Pancreas (tissue), 10 donors: ENCODE measurements at regions not wholly inside any gene's neighbourhood (a gene's known extent, or its start where the extent isn't known, plus 50 kb on each side); places are given as distances from the start of the nearest gene placed in this dataset.

Experiments used
- ATAC-seq, 4 donors: fragments of 200-7000 bp; cut with Tn5 transposase; one replicate each; pipeline versions ENCODE4 v1.8.0 to v1.9.1; 2020; ENCODE audit warnings: mild to moderate bottlenecking in 4 of 4, moderate library complexity in 4 of 4
- DNase-seq, 6 donors: peaks; one replicate each; pipeline ENCODE4 v3.0.0-alpha.2; 2020
- FAIRE-seq: peaks from 2 replicates; lab custom pipeline; 2012; peaks lifted over from hg19 to GRCh38; lab: Jason Lieb, UNC
- H3K27ac ChIP-seq, 4 donors: fragments of 200-600 bp; sonication (generic); 1 replicate in 3 of 4; 2 replicates in 1 of 4; pipeline versions ENCODE4 v1.5.0 to v1.8.0; 2020
- H3K27me3 ChIP-seq, 4 donors: fragments of 200-600 bp; one replicate each; pipeline ENCODE4 v1.8.0; 2021
- H3K36me3 ChIP-seq, 3 donors: fragments of 200-600 bp; sonication (generic) in 1 of 3; one replicate each; pipeline versions ENCODE4 v1.5.0 to v1.8.0; 2020 to 2021
- H3K4me1 ChIP-seq, 3 donors: fragments of 200-600 bp; one replicate each; pipeline ENCODE4 v1.8.0; 2021
- H3K4me3 ChIP-seq, 4 donors: fragments of 200-600 bp; sonication (generic) in 2 of 4; one replicate each; pipeline versions ENCODE4 v1.5.0 to v1.8.0; 2020 to 2021
- H3K9me3 ChIP-seq, 4 donors: fragments of 200-600 bp; one replicate each; pipeline ENCODE4 v1.8.0; 2021
- CTCF ChIP-seq, 4 donors: fragments of 200-600 bp; sonication (generic) in 3 of 4; IDR thresholded peaks; one replicate each; pipeline versions ENCODE4 v1.5.0 to v1.8.0; 2021; ENCODE audit warnings: antibody characterized with exemption in 4 of 4
- WGBS, 2 donors: extraction: QIAGEN DNeasy Blood & Tissue Kit; methylation state at CpG; one replicate each; pipeline ENCODE4 v1.1.7; 2013; 5-methylcytosine and 5-hydroxymethylcytosine counted together
- intact Hi-C, 3 donors: fragments of 100-400 bp; cut with DNase I; formaldehyde crosslinking; loops; one replicate each; pipeline versions ENCODE4 v1.11.1 to v1.14.2; 2022
- donor health status: healthy with polysubstance abuse.
- donor health status: DM: no; HTN: no; CAD: no; lungs with moderate emphysema.
- donor health status: DM: no; HTN: no; CAD: no.
- donor health status: control.
- donor health status: control.
- donor health status: Bipolar disorder and iron deficiency.
- donor health status: DM: yes; HTN: yes; CAD: no.
- donor health status: DM: no; HTN: no; CAD: no.
- donor health status: DM: no; HTN: no; CAD: no.
- donor health status: DM: yes; HTN: yes; CAD: no.

- DNase-seq (no peak), FAIRE-seq (no peak), ATAC-seq (no peak)
- Histone ChIP-seq H3K27ac (no peak overlapping the region), H3K4me3 (no peak overlapping the region), H3K9me3 (no peaks in the 10 kb centered on the region), H3K27me3 (no peaks in the 10 kb centered on the region), H3K4me1 (no peaks in the 10 kb centered on the region), H3K36me3 (no peaks in the 10 kb centered on the region)
- TF ChIP-seq CTCF (IDR thresholded peaks at IDR 0.05): no peak
- intact Hi-C loops: no loop called here
These were observed 373.9 kb upstream of the C11orf87 start for GRCh38 chr11:109048098-109048497.

GRCh38 chr11:109051200-109051599 lies 370.8 kb upstream of the C11orf87 start:
- no peak for ATAC-seq

GRCh38 chr11:109059402-109059801 lies 362.6 kb upstream of the C11orf87 start:
- H3K36me3 ChIP-seq: no peaks in the 10 kb centered on the region
- H3K4me3 ChIP-seq: no peak overlapping the region
- H3K4me1 ChIP-seq: no peaks in the 10 kb centered on the region
- WGBS, 2 donors: 46 to 49% methylated on average over 5 of the region's 5 CpGs
- H3K9me3 ChIP-seq: no peaks in the 10 kb centered on the region
- no peak for FAIRE-seq
- no peak overlapping the region for H3K27ac ChIP-seq
- intact Hi-C loops: no loop called here
- DNase-seq: no peak
- ATAC-seq: no peak
- no peak for TF ChIP-seq CTCF (IDR thresholded peaks at IDR 0.05)
- H3K27me3 ChIP-seq: no peaks in the 10 kb centered on the region

More at GRCh38 chr11:109051200-109051599, 370.8 kb upstream of the C11orf87 start:
- H3K4me3 ChIP-seq: no peak overlapping the region
- H3K36me3 ChIP-seq: no peaks in the 10 kb centered on the region
- intact Hi-C loops: no loop called here
- TF ChIP-seq CTCF (IDR thresholded peaks at IDR 0.05): no peak
- no peak for DNase-seq
- H3K27ac ChIP-seq: no peak overlapping the region
- FAIRE-seq: no peak
- no peaks in the 10 kb centered on the region for H3K27me3 ChIP-seq
- no peaks in the 10 kb centered on the region for H3K9me3 ChIP-seq
- WGBS, 2 donors: 62 to 68% methylated on average over 3 of the region's 3 CpGs
- H3K4me1 ChIP-seq: no peaks in the 10 kb centered on the region

- Histone ChIP-seq H3K9me3 (no peaks in the 10 kb centered on the region), H3K4me1 (no peaks in the 10 kb centered on the region), H3K36me3 (no peaks in the 10 kb centered on the region), H3K27me3 (no peaks in the 10 kb centered on the region), H3K4me3 (no peak overlapping the region), H3K27ac (no peak overlapping the region)
- TF ChIP-seq CTCF (IDR thresholded peaks at IDR 0.05): no peak
- 71 to 83% methylated on average over 1 of the region's 1 CpG for whole genome bisulfite sequencing, 2 donors
- intact Hi-C loops: no loop called here
- no peak for ATAC-seq
- DNase-seq: no peak
- no peak for FAIRE-seq
These were observed 360.6 kb upstream of the C11orf87 start for GRCh38 chr11:109061394-109061793.

GRCh38 chr11:109062445-109062844 lies 359.5 kb upstream of the C11orf87 start:
- no peak for FAIRE-seq

More at GRCh38 chr11:109062445-109062844, 359.5 kb upstream of the C11orf87 start:
- WGBS, 2 donors: 53 to 57% methylated on average over 2 of the region's 2 CpGs
- no peak for TF ChIP-seq CTCF (IDR thresholded peaks at IDR 0.05)
- Histone ChIP-seq H3K27ac (no peak overlapping the region), H3K27me3 (no peaks in the 10 kb centered on the region), H3K4me3 (no peak overlapping the region), H3K36me3 (no peaks in the 10 kb centered on the region), H3K9me3 (no peaks in the 10 kb centered on the region), H3K4me1 (no peaks in the 10 kb centered on the region)
- ATAC-seq (no peak), DNase-seq (no peak)
- intact Hi-C loops: no loop called here
